HG02588 (cell line): ENCODE measurements at regions not wholly inside any gene's neighbourhood (a gene's known extent, or its start where the extent isn't known, plus 50 kb on each side); places are given as distances from the start of the nearest gene placed in this dataset.
"Not testable (repeated sequence)": the region's sequence is repeated elsewhere in the genome, so short reads cannot be mapped to it uniquely, and the experiment has no call there.

Experiments
- ATAC-seq: cut with Tn5 transposase; IDR thresholded peaks from one replicate; pipeline ENCODE4 v1.9.1; 2021; ENCODE audit warnings: mild to moderate bottlenecking, moderate library complexity; ENCODE audit not compliant: unreplicated experiment

DNA sequence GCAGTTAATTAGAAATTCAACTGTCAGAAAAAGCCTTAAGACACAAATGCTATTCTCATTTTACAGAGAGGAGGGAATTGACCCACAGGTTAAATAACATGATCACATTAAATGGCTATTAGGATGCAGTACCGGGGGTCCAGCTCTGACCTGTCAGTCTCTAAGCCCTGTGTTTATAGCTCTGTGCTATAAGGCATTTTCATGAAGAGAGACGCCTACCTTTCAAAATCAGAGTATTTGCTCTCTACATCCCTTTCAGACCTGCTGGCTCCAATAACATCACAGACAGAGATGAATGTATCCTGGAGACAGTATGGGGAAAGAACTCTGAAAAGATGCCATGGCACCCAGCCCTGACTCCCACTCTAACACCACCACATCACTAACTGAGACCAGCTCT, 189.9 kb upstream of the PRSS58 start:
- ATAC-seq, result no peak

DNA sequence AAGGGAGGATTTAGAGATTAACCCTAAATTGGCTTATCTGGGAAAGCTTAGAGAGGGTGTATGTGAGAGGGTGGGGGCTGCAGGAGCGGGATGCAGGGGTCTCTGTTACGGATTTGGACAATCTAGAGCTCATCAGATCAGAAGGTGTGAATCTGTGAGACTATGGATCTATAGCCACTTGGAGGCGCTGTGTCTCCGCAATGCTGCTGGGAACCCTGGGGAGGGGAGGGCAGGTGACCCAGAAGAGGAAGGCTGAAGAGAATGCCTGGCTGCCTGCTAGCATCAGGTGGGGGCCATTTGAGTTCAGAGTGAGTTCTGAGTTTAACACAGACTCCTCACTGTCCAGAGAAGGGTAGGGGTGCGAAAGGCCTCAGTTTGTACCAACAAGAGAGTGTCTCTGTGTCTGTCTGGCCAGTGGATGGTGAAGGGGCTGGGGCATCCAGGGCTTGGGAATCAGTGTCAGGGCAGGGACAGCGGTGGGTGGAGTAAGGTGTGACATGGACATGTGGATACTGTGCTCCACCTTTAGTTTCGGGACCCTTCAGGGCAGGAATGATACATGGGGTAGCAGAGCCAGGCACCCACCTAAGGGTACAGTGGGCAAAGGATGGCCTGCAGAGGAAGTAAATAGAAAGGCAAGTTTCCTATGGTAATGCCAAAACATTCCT, 187.3 kb upstream of the PRSS58 start:
- ATAC-seq, result no peak

DNA sequence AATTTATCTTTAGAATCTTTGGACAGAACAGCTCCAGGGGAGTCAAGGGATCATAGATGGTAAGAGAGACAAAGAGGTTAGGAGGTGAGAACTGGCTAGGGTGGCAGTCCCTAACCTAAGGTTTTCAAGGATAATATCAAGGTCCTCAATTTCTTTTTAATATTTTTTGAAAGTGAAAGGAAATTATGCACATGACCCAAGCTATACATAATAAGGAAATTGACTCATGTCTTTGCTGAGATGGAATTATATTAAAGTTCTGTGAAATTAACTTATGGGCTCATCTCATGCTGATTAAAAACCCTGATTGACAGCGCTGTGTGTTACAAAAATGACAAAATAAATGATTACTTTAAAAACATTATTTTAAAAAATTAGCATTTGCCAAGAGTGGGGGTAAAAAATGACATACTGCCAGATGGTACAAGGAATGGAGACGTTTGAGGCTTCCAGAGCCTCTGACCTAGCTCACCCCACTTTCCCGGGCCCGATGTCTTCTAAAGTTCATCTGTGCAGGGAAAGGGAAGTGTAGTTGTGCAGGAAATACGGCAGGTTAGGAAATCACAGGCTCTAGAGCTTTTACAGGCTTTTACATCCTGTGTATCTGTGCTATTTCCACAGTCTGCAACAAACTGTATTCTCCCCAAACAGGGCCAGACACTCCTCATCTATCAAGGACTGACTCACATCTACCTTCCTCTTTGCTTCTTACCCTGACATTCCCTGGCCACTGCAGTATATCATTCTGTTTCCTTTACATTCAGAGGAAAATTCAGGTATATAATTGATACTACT, 185.6 kb upstream of the PRSS58 start:
- ATAC-seq, result no peak

DNA sequence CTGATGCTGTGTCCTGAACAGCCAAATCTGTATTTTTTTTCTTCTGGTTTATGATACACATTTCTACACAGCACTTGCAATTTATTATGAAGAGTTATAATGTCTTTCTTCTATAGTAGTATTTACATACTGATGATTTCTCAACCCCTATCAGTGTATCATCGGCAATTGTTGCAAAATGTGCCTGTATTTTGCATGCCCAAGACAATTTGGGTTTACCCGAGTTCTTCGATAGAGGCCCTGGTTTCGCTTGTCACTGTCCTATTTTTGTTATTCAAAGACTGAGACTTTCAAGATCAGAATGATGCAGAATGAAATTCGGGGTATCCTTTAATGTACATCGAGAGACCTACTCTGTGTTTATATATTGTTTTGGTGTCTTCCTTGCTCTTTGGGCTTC, 184.5 kb upstream of the PRSS58 start:
- ATAC-seq, result no peak

DNA sequence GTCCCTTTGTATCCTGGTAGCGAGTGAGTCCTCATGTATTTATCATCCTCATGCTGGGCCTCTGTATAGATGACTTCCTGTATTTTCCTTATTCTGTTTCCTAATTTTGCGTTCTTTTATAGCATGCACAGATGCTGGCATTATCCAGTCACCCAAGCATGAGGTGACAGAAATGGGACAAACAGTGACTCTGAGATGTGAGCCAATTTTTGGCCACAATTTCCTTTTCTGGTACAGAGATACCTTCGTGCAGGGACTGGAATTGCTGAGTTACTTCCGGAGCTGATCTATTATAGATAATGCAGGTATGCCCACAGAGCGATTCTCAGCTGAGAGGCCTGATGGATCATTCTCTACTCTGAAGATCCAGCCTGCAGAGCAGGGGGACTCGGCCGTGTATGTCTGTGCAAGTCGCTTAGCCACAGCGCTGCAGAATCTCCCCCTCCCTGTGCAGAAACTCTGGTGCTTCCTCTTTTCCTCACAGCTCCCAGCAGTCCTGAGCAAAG, 183.1 kb upstream of the PRSS58 start:
- no peak for ATAC-seq

DNA sequence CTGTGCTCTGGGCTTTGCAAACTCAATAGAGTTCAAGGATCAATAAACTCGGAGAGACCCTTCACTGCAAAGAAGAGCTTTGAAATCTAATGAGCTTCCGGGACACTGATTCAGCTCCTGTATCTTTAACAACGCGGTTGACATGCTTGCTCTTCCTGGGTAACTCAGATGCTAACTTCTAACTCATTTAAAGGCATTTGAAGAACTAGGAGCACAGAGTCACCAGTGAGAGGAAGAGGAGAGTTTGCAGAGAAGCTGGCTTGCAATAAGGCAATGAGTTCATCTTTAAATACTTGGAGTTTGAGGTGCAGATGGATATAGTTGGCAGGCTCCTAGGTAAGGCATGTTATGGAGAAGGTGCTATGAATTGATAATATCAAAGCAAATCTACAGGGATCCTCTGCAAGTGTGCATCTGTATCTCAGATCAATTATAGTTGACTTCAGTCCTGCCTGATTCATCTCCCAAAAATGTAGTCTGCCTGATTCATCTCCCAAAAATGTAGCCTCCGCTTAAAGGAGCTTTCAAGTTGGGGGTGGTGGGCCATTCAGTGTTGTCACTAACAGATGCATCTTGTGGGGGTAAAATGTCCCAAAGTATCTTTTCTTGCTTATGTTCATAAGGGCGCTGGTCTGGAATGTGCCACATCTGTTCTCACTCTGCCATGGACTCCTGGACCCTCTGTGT, 182.5 kb upstream of the PRSS58 start:
- no peak for ATAC-seq

DNA sequence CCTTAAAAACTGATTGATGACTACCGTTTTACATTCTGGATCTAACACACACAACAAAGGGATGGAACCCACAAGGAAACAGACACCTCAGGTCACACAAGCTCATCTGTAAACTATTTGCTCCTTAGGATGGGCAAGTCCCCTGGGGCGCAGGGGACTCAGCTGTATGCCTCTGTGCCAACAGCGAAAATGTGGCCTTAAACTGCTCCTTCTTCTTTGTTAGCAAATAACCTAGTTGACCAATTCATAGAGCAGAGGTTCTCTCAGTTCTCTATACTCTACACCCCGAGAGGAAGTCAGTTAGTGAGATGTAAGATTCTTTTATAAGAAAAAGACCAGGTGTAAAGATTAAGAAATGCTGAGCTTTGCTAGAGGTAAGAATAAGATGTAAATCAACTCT, 181.9 kb upstream of the PRSS58 start:
- ATAC-seq, result no peak

DNA sequence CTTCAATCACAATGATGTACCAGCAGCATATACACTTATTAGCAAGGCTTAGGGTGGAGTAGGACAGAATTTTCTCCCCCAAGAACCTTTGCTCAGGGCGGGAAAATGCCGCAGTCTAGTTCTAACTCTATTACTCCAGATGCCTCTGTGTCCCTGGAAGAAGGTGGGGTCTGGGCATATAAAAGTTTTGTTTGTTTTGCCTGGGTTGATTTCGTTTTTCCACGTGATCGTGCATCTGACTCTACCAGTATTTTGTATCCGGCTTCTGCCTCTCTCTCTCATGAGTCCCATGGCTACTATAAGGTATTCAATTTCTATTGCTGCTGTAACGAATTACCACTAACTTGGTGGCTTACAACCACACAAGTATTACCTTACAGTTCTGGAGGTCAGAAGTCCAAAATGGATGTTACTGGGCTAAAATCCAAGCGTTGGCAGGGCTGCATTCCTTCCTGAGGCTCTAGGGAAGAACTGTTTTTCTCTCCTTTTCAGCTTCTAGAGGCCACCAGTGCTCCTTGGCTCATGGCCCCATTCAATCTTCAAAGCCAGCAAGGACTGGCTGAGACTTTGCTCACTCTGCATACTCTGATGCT, 181.2 kb upstream of the PRSS58 start:
- ATAC-seq, result no peak

DNA sequence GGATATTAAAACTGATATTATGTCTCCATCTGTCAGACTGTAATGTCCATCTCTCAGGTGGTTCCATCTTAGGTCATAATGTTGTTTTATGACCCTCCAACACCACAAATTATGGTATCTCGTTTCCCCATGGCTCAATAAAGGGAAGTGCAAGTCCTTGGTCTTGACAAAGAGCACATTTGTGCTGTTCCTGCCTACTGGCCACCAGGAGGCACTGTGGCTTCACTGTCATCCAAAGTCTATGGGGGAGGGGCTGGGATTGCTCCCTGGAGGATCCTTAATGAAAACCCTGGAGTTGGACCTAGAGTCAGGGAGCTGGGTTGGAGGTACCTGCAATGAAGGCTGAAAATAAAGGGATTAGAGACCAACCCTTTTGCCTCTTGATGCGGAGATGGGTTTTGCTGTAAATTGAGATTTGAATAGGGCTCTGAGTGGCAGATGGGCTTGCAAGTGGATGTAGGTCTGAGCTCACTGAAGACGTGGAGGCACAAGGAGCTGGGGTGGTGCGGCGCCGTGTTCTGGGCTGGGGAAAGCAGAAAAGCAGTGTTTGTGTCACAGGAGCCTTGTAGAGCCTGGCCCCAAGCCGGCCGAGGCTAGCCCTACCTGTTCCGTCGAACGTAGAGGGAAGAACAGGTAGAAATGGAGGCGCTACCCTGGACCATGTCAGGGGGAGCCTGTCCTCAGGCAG, 180.5 kb upstream of the PRSS58 start:
- no peak for ATAC-seq

DNA sequence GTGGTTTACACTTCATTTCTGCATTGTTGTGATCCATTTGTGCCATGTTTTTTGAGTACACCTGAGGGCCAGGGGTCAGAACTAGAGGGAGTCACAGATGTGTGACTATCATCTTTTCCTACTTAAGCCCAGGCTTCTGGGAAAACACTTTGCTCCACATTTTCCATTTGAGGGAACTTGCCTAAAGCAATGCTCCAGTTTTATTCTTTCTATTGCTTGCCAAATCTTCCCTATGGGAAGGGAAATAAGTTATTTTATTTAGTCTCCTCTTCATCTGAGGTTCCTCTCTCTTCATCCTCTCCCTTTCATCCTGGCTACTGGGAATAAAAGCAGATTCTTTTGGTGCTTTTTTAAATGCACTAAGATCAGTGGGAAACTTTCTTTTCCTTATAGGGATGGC, 179.9 kb upstream of the PRSS58 start:
- no peak for ATAC-seq

DNA sequence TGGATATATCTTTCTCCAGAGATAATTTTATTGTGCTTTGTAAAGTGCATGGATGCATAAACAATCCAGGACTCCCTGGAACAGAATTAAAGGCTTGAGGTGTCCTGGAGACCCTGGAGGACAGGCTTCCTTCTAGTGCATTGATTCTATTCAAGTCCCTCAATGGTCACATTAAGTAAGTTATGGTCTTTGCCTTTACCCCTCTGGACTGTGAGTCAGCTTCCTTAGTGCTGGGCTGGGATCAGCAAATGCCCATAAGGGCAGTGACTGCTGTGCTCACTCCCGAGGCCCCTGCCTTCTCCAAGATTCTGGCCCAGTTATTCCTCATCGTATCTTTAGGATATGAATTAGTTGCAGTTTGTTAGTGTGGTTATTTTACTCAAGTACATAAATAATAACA, 178.7 kb upstream of the PRSS58 start:
- no peak for ATAC-seq

DNA sequence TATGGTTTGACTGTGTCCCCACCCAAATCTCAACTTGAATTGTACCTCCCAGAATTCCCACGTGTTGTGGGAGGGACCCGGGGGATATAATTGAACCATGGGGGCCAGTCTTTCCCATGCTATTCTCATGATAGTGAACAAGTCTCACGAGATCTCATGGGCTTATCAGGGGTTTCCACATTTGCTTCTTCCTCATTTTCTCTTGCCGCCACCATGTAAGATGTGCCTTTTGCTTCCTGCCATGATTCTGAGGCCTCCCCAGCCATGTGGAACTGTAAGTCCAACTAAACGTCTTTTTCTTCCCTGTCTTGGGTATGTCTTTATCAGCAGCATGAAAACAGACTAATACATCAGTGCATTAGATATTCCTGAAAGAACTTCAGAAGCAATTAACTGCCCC, 177.7 kb upstream of the PRSS58 start:
- not testable (repeated sequence) for ATAC-seq

DNA sequence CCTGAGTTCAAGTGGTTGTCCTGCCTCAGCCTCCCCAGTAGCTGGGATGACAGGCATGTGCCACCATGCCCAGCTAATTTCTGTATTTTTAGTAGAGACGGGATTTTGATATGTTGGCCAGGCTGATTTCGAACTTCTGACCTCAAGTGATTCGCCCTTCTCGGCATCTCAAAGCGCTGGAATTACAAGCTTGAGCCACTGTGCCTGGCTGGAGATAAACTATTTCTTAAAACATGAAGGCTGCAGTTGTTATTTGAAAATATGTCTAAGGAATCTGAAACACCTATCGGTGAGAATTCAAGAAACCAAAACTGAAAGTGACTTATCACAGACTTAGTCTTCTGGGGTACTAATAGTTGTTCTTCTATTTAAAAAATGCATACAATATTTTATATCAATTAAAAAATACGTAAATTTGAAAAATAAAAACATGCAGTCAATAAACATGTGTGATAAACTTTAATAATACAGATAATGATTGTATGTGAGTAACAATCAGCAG, 176.9 kb upstream of the PRSS58 start:
- no peak for ATAC-seq

DNA sequence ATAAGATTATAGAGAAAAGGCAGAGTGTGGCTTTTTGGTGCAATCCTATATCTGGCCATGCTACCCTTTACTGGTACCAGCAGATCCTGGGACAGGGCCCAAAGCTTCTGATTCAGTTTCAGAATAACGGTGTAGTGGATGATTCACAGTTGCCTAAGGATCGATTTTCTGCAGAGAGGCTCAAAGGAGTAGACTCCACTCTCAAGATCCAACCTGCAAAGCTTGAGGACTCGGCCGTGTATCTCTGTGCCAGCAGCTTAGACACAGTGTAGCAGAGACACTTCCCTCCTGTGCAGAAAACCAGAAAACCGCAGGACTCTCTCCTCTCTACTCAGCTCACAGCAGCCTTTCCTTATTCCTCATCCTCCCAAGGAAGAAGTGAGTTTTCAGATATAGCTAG, 176.3 kb upstream of the PRSS58 start:
- ATAC-seq, result not testable (repeated sequence)

DNA sequence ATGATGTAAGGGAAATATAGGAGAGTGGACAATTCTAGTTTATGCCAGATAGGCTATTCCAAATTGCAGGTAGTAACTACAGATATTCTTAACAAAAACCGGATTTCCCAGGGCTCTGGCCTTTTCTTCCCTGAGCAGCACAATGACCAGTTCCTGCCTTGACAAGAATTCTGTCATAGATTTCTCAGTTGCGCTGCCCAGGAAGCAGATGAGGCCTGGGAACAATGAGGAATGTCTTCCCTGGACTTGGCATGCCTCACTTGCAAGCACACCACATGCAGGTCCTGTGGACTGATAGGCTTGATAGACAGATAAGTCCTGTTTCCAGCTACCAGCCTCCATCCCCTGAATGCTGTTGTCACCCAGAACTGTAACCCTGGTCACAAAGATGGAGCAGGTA, 174.5 kb upstream of the PRSS58 start:
- no peak for ATAC-seq

DNA sequence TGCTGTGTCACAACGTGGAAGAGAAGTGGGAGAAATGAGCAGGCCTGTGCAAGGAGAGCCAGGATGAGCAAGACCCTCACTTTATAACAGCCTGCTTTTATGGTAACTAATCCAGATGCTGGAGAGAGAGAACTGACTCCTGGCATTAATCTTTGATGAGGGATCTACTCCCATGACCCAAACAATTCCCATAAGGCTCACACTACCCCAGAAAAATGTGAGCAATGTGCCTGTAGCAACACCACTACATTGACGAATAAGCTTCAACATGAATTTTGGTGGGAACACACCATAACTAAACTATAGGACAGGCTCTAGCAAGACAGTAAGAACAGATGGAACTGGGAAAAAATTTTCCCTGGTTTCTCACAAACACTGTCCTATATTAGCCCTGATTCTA, 173.6 kb upstream of the PRSS58 start:
- ATAC-seq, result no peak

DNA sequence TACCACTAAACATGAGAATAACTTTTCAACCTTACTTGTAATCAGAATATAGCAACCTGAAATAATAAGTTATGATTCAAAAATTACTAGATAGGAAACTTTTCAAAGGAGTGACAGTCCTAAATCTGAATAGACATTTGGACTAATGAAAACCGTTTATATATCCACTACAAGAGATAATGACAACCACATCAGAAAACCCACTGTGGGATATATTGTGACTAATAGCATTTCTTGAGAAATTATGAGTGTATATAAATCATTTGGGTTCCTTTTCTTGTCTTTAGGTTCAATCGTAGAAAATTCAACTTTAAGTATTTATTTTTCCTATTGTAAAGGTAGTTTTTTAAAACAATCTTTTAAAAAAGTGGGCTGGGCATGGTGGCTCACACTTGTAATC, 170.2 kb upstream of the PRSS58 start:
- no peak for ATAC-seq

DNA sequence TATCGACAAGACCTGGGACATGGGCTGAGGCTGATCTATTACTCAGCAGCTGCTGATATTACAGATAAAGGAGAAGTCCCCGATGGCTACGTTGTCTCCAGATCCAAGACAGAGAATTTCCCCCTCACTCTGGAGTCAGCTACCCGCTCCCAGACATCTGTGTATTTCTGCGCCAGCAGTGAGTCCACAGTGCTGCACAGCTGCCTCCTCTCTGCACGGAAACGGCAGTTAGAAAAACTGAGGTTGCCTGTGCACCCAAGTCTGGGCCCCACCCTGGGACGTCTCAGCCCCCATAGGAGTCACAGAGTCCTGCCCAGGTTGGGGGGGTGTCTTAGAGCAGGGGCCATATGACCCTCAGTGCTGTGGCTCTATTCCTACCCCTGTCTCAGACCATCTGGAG, 167.4 kb upstream of the PRSS58 start:
- no peak for ATAC-seq

DNA sequence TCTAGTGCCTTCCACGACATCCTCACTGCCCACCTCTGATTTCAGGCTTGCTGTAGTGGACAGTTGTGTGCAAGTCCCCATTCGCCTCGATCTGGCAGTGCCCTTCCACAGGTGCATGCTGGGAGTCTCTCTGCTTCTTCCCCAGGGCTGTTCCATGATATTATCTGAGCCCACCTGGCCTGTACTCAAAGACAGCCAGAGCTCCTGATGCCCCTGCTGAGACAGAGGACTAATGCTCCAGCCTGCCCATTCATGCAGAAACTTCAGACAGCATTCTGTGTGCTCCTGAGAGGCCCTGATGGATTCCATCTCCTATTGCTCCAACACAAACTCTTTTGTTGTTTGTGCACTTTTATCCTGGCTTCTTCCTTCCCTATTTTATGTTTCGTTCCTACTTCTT, 164.8 kb upstream of the PRSS58 start:
- no peak for ATAC-seq

DNA sequence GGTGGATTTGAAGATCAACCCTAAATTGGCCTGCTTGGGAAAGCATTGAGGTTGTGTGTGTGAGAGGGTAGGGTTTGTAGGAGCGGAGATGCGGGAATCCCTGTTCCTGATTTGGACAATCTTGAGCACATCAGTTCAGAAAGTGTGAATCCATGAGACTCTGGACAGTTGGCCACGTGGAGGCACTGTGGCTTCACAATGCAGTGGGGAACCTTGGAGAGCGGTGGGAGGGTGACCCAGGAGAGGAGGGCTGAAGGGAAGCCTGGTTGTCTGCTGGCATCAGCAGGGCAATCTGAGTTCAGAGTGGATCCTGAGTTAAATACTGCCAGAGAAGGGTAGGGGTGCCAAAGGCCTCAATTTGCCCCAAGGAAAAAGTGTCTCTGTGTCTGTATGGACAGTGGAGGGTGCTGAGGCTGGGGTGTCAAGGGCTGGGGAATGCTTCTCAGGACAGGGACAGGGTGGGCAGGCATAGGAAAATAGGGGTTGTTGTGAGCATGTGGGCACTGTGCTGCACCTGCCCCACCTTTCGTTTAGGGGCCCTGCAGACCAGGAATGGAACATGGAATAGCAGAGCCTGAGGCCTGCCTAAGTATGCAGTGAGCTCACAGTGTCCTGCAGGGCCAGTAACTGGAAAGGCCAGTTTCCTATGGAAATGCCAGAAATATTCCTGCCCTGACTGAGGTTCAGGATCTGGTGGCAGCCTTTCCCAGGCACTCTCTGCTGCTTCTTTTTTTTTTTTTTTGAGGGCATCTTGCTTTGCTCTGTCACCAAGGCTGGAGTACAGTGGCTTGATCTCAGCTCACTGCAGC, 162.9 kb upstream of the PRSS58 start:
- no peak for ATAC-seq
